Memory B cell (primary cell): ENCODE measurements at regions not wholly inside any gene's neighbourhood (a gene's known extent, or its start where the extent isn't known, plus 50 kb on each side); places are given as distances from the start of the nearest gene placed in this dataset.
"Not testable (repeated sequence)": the region's sequence is repeated elsewhere in the genome, so short reads cannot be mapped to it uniquely, and the experiment has no call there.

Source experiments
- ATAC-seq: fragments of 150-1000 bp; cut with Tn5 transposase; 2 replicates; pipeline ENCODE4 v1.10.0; 2021; ENCODE audit warnings: low read depth, mild to moderate bottlenecking, moderate library complexity
- DNase-seq, 2 donors: peaks; one replicate each; pipeline ENCODE4 v3.0.0; 2022; ENCODE audit warnings: low spot score in 2 of 2
- H3K27ac Mint-ChIP-seq: one replicate; pipeline ENCODE4 v1.8.0; 2022; ENCODE audit warnings: mild to moderate bottlenecking, moderate library complexity, mixed read lengths
- H3K27me3 Mint-ChIP-seq: one replicate; pipeline ENCODE4 v1.8.0; 2022; ENCODE audit warnings: mixed read lengths
- H3K36me3 Mint-ChIP-seq: one replicate; pipeline ENCODE4 v1.8.0; 2022; ENCODE audit warnings: mild to moderate bottlenecking, mixed read lengths
- H3K4me1 Mint-ChIP-seq: one replicate; pipeline ENCODE4 v1.8.0; 2022; ENCODE audit warnings: mixed read lengths
- H3K4me3 Mint-ChIP-seq: one replicate; pipeline ENCODE4 v1.8.0; 2022; ENCODE audit warnings: mild to moderate bottlenecking, moderate library complexity, mixed read lengths
- H3K9me3 Mint-ChIP-seq: one replicate; pipeline ENCODE4 v1.8.0; 2022; ENCODE audit warnings: mixed read lengths

DNA sequence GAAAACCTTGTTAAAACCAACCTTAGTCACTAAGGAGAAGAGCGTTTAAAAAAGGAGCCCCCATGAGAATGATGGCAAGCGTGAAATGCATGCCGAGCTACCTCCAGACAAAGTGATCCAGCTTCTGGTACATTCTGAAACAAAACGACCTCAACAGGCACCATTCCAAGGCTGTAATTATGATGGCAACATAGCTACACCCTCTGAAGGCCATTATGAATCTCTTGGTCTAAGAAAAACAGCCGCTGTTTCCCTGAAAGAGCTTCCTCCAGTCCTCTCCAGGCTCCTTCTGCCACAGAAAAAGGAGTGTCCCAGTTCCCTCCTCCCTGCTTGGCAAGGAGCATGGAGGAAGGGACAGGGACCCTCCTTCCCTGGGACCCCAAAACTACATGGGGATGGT is 50.0 kb upstream of the ABLIM1 start:
- Mint-ChIP-seq H3K36me3 (no peaks in the 10 kb centered on the region), H3K27ac (no peak overlapping the region), H3K27me3 (peaks cover 18% of the 10 kb centered on the region), H3K4me1 (no peaks in the 10 kb centered on the region), H3K4me3 (no peak overlapping the region), H3K9me3 (no peaks in the 10 kb centered on the region)
- no peak for DNase-seq
- no peak for ATAC-seq

DNA sequence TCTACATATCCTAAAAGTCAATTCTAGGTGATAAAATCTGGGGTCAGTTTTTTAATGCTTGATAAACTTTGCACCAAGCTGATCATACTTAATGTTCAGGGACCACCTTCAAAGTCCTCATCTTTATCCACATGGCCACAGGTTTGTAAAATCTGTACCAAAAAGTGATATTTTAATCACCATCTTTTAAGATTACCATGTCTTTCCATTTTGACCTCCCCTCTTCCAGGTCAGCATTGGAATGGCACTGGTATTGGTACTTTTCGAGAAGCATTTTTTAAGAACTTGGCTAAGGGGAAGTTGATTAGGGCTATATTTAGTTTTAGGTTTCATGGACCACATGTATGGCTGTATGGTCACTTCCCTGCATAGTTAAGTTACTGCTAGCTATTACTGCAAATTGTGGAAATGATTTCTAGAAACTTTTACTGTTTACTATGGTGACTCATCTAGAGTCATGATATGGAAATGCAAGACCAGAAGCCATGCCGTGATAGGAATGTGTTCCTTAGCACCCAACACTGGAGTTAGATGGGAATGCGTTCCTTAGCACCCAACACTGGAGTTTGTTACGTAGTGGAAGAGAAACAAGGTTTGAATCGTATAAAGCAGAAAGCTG is 50.8 kb upstream of the ABLIM1 start:
- no peaks in the 10 kb centered on the region for H3K9me3 Mint-ChIP-seq
- no peak for ATAC-seq
- no peak for DNase-seq

DNA sequence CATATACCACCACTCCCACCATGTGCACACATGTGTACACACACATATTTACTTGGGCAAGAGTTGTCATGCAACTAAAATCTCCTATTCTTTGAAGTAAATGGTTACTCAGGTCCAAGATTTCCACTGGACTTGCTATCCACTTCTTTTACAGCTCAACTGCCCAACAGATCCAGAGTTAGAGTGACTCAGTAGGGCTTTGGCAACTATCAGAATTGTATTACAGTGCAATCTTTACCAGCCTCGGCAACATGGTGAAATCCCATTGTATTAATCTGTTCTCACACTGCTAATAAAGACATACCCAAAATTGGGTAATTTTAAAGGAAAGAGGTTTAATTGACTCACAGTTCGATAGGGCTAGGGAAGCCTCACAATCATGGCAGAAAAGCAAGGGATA is 51.9 kb upstream of the ABLIM1 start:
- DNase-seq (no peak), ATAC-seq (no peak)
- peaks cover 25% of the 10 kb centered on the region for H3K27me3 Mint-ChIP-seq
- H3K9me3 Mint-ChIP-seq: no peaks in the 10 kb centered on the region
- H3K36me3 Mint-ChIP-seq: no peaks in the 10 kb centered on the region
- H3K27ac Mint-ChIP-seq: no peak overlapping the region
- H3K4me1 Mint-ChIP-seq: no peaks in the 10 kb centered on the region
- H3K4me3 Mint-ChIP-seq: no peak overlapping the region

More for the DNA sequence above, 50.8 kb upstream of the ABLIM1 start:
- Mint-ChIP-seq H3K4me3 (no peak overlapping the region), H3K27me3 (peaks cover 23% of the 10 kb centered on the region), H3K36me3 (no peaks in the 10 kb centered on the region), H3K27ac (no peak overlapping the region), H3K4me1 (no peaks in the 10 kb centered on the region)

DNA sequence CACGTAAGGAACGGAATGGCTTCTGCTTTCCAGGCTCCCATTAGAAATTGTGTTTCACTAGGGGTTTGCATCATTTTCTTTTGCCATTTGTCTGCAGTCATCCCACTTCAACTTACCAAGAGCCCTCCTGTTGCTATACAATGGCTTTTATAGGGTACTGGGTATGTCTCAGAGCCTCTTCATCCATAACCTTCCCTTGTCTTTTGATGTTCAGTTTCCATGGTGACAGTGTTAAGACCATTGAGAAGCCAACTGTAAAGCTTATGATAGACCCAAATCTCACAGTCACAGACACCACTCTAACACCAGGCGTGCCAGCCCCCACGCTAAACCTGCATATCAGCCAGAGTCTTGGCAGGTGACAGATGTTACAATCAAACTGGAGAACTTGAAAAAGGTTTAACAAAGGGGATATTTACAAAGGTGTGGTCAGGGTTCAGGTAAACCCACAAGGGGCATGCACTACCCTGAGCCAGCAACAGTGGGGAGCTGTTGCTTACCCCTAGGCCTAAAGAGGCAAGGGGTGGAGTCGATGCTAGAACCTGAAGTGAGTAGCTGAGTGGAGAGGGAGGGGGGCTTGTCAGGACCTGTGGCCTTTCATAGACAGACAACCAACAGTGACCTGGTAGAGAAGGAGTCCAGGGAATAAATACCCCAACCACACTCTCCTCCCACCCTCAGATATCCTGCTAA is 53.2 kb upstream of the ABLIM1 start:
- peaks cover 23% of the 10 kb centered on the region for H3K27me3 Mint-ChIP-seq
- no peaks in the 10 kb centered on the region for H3K36me3 Mint-ChIP-seq

DNA sequence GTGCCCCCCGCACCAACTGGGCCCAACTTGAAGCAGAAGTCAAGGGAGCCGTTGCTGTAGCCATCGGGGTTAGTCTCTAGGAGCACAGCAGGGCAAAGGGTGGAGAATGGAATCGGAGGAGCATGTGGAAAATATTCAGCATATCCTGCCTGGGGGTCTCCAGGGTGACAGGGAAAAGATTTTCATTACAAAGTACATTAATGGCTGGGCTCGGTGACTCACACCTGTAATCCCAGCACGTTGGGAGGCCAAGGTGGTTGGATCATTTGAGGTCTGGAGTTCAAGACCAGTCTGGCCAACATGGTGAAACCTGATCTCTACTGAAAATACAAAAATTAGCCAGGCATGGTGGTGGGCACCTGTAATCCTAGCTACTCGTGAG is 53.8 kb upstream of the ABLIM1 start:
- Mint-ChIP-seq H3K27me3 (peaks cover 23% of the 10 kb centered on the region), H3K36me3 (no peaks in the 10 kb centered on the region), H3K4me3 (no peak overlapping the region), H3K9me3 (no peaks in the 10 kb centered on the region), H3K27ac (no peak overlapping the region), H3K4me1 (no peaks in the 10 kb centered on the region)
- DNase-seq: no peak
- no peak for ATAC-seq

More for the DNA sequence above, 53.2 kb upstream of the ABLIM1 start:
- no peak for DNase-seq
- ATAC-seq: no peak
- Mint-ChIP-seq H3K4me3 (no peak overlapping the region), H3K4me1 (no peaks in the 10 kb centered on the region), H3K9me3 (no peaks in the 10 kb centered on the region), H3K27ac (no peak overlapping the region)

DNA sequence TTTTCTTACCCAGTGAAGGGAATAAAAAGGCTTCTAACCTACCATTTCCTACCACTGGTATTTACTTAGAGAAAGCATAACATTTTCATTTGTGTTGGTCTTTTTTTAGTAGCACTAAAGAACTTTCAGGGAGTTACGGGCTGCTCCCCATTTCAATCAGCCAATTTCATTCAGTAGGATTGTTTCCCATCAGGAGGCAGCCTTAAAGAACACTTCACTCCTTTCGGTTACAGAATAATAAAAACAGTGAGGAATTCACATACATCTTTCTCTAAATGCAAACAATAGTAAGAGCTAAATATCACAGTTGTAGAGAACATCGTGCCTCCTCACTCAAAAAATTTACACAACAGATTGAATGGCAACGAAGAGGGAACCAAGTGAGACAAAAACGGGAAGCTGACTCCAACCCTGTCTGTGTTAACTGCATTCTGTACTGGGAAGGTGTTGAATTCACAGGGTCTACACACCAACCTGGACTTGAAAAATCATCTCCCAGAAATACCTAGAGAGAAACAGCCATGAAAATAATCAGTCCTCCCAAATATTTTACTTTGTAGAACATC is 55.5 kb upstream of the ABLIM1 start:
- no peak overlapping the region for H3K4me3 Mint-ChIP-seq
- DNase-seq: no peak
- no peaks in the 10 kb centered on the region for H3K9me3 Mint-ChIP-seq
- H3K4me1 Mint-ChIP-seq: no peaks in the 10 kb centered on the region
- H3K27me3 Mint-ChIP-seq: peaks cover 23% of the 10 kb centered on the region
- H3K36me3 Mint-ChIP-seq: no peaks in the 10 kb centered on the region
- ATAC-seq: no peak
- no peak overlapping the region for H3K27ac Mint-ChIP-seq

DNA sequence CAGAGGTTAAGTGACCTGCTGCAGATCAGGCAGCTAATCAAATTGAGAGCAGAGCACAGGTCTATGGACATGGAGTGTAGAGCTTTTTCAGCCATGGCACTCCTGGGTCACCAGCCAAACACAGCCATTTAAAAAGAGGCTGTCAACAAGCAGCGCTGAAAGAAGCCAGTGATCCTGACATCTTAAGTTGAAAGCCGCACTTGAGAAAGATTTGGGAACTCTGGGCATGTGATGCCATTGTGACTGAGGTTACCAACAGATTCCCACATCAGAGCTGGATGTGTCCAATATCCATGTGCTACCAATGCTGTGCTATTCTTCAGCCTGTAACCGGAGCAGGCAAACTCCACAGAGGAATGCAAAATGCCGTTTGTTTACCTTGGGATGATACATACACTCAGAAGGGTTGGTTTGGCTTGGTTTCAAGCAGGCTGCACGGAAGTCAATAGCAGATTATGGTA is 56.2 kb upstream of the ABLIM1 start:
- H3K9me3 Mint-ChIP-seq: no peaks in the 10 kb centered on the region
- no peaks in the 10 kb centered on the region for H3K4me1 Mint-ChIP-seq
- H3K36me3 Mint-ChIP-seq: no peaks in the 10 kb centered on the region
- no peak overlapping the region for H3K27ac Mint-ChIP-seq
- DNase-seq (no peak), ATAC-seq (no peak)
- H3K4me3 Mint-ChIP-seq: no peak overlapping the region
- H3K27me3 Mint-ChIP-seq: peaks cover 20% of the 10 kb centered on the region

DNA sequence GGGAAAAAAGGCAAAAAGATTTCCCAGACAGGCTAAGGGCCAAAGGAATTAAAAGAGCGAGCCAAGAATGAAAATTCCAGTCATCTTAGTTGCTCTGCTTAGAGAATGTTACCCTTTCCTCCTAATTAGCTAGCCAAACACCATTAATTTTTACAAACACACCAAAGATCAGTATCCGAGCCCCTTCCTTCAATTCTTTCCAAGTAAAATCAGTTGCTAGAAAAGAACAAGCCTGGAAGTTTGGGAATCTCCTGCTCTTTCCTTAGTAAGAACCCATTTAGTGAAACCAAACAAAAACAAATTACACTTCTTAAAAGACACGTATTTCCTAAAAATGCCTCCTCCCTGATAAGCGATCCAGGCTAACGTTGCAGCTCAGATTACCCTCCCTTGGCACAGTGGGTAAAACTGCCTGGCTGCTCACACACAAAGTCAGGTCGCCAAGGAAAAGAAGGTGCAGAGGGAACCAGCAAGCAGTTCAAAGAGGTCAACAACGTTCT is 57.1 kb upstream of the ABLIM1 start:
- no peaks in the 10 kb centered on the region for H3K9me3 Mint-ChIP-seq
- H3K4me3 Mint-ChIP-seq: no peak overlapping the region

DNA sequence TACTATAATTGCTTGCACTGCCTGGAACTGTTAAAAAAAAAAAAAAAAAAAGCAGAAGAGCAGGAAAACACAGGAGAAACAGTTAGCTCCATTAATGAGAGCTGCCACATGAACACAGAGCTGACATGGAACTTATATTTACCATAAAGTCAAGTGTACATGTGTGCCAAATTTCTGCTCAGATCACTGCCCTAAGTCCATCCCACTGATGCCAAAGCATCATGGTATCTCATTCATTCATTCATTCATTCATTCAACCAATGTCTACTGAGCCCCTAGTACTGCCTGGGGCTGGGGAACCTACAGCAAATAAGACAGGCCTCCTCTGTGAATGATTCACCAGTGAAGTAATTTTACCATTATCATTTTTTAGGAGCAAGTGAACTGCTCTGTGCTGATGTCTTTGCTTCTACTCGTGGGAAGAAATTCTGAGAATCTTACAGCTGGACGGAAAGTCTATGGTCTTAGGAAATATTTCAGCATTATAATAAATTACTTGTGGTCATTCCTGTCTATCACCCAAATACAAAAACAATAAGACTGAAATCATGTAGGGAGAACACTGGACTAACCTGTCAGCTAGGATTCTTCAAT is 58.8 kb upstream of the ABLIM1 start:
- ATAC-seq: no peak
- Mint-ChIP-seq H3K27ac (no peak overlapping the region), H3K36me3 (no peaks in the 10 kb centered on the region), H3K9me3 (no peaks in the 10 kb centered on the region), H3K27me3 (peaks cover 18% of the 10 kb centered on the region), H3K4me3 (no peak overlapping the region), H3K4me1 (no peaks in the 10 kb centered on the region)
- no peak for DNase-seq

More for the DNA sequence above, 57.1 kb upstream of the ABLIM1 start:
- Mint-ChIP-seq H3K36me3 (no peaks in the 10 kb centered on the region), H3K27ac (no peak overlapping the region), H3K27me3 (peaks cover 20% of the 10 kb centered on the region), H3K4me1 (no peaks in the 10 kb centered on the region)
- ATAC-seq: no peak
- no peak for DNase-seq

DNA sequence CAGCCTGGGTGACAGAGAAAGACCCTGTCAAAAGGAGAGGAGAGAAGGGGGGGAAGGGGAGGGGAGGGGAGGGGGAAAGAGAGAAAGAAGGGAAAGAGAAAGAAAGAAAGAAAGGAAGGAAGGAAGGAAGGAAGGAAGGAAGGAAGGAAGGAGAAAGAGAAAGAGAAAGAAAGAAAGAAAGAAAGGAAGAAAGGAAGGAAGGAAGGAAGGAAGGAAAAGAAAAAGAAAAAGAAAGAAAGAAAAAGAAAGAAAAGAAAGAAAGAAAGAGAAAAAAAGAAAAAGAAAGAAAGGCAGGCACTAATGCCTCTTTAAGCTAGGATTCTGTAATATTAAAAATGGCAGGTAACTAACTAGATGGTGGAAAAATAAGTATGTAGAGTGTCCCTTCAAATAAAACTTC is 59.8 kb upstream of the ABLIM1 start:
- not testable (repeated sequence) for H3K9me3 Mint-ChIP-seq, H3K4me3 Mint-ChIP-seq, H3K27ac Mint-ChIP-seq, ATAC-seq, H3K4me1 Mint-ChIP-seq, H3K36me3 Mint-ChIP-seq, DNase-seq
- H3K27me3 Mint-ChIP-seq: peaks cover 16% of the 10 kb centered on the region

DNA sequence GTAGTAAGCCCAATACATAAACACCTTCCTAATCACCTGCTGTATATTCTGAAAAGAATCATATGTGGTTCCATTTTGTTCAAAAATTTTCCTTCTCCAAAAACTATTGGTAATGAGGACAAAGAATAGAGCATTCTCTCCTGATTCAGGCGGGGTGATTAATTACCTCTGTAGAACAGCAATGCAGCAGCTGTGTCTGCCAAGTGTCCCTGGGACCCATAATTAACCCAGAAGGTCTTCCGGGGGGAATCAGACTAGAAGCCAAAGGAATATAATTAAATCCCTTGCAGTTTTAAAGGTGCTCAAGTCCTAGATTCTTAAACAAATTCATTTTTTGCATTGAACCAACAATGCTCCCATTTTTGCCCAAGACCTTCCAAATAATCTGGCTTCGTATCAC is 60.3 kb upstream of the ABLIM1 start:
- DNase-seq: no peak
- no peaks in the 10 kb centered on the region for H3K9me3 Mint-ChIP-seq
- H3K4me3 Mint-ChIP-seq: no peak overlapping the region
- no peak overlapping the region for H3K27ac Mint-ChIP-seq
- peaks cover 12% of the 10 kb centered on the region for H3K27me3 Mint-ChIP-seq
- H3K4me1 Mint-ChIP-seq: no peaks in the 10 kb centered on the region
- no peak for ATAC-seq
- H3K36me3 Mint-ChIP-seq: no peaks in the 10 kb centered on the region

DNA sequence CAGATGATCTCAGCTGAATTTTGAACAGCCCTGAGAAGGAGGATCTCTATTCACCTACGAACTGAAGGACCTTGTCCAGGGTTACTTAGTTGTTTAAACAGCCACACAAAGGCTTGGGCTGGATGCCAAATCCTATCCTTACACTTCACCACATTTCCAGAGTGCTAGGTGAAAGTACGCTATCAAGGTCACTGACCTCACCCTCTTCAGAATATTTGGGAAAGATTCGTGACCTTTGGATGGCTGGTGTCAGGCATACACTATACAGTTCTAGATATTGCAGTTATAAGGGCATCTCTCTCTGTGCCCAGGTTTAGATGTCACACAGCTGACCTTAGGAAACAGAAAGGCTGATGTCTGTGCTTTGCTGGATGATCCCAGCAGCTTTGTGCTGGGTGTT is 61.2 kb upstream of the ABLIM1 start:
- H3K4me1 Mint-ChIP-seq: no peaks in the 10 kb centered on the region
- no peak overlapping the region for H3K27ac Mint-ChIP-seq
- H3K9me3 Mint-ChIP-seq: no peaks in the 10 kb centered on the region
- DNase-seq (no peak), ATAC-seq (no peak)
- H3K27me3 Mint-ChIP-seq: peaks cover 8% of the 10 kb centered on the region
- no peak overlapping the region for H3K4me3 Mint-ChIP-seq
- H3K36me3 Mint-ChIP-seq: no peaks in the 10 kb centered on the region

DNA sequence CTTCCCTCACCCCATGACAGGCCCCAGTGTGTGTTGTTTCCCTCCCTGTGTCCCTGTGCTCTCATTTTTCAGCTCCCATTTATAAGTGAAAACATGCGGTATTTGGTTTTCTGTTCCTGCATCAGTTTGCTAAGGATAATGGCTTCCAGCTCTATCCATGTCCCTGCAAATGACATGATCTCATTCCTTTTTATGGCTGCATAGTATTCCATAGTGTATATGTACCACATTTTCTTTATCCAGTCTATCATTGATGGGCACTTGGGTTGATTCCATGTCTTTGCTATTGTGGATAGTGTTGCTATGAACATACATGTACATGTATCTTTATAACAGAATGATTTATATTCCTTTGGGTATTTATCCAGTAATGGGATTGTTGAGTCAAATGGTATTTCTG is 61.9 kb upstream of the ABLIM1 start:
- H3K27me3 Mint-ChIP-seq, H3K4me1 Mint-ChIP-seq, H3K4me3 Mint-ChIP-seq, H3K27ac Mint-ChIP-seq, H3K36me3 Mint-ChIP-seq, H3K9me3 Mint-ChIP-seq, DNase-seq, ATAC-seq: not testable (repeated sequence)

DNA sequence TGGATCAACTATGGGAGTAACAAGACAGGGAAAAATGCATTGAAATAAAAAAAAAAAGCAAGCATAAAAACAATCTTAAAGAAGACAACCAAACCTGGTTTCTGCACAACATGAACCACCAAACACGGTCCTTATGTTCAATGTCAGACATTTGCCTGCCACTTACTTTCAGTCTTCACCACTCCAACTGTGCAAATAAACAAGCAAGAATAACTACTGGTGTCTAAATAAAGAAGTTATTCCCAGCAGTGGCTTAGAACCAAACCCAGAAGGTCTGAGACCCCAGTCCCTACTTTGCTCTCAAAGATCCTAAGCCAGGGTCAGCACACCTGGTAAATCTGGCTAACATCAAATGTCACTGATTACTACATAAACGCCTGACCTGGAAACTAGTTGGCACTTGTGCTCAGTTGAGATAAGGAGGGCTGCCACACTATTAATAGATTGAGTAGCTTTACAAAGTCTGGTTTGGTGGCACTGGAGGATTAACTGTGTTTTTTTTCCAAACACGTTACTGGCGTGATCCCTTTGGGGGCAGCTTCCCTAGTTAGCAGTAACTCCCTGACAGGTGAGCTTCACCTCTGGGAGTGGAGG is 62.7 kb upstream of the ABLIM1 start:
- no peak for ATAC-seq
- Mint-ChIP-seq H3K4me1 (no peaks in the 10 kb centered on the region), H3K4me3 (no peak overlapping the region), H3K36me3 (no peaks in the 10 kb centered on the region), H3K27ac (no peak overlapping the region), H3K27me3 (peaks cover 9% of the 10 kb centered on the region), H3K9me3 (no peaks in the 10 kb centered on the region)
- no peak for DNase-seq
